HepG2 (cell line): ENCODE measurements at regions not wholly inside any gene's neighbourhood (a gene's known extent, or its start where the extent isn't known, plus 50 kb on each side); places are given as distances from the start of the nearest gene placed in this dataset.

Experiments used
- ATAC-seq: fragments of 200-7000 bp; cut with Tn5 transposase; 3 replicates; pipeline ENCODE4 v1.9.1; 2020; ENCODE audit warnings: mild to moderate bottlenecking, moderate library complexity
- BruUV-seq: library from RNA; stranded (reverse); fragments of 400-500 nt; replicated peaks from 2 replicates; lab custom pipeline; 2021; lab: Mats Ljungman, UMichigan
- CTCF ChIA-PET: fragments of 300-600 bp; formaldehyde crosslinking; extraction: SDS; loops from one replicate; lab custom pipeline; 2021; ENCODE audit warnings: low total read pairs, inconsistent platforms, low intra/inter-chr PET ratio; lab: Yijun Ruan, JAX
- POLR2A ChIA-PET: fragments of 350-600 bp; sonication (Branson Sonifier 250); formaldehyde crosslinking; loops from one replicate; lab custom pipeline; 2020; ENCODE audit warnings: antibody characterized with exemption, inconsistent platforms; lab: Yijun Ruan, JAX
- DNase-seq: peaks from one replicate; pipeline ENCODE4 v3.0.0-alpha.2; 2015; ENCODE audit warnings: low spot score
- FAIRE-seq: peaks from 3 replicates; lab custom pipeline; 2011; peaks lifted over from hg19 to GRCh38; lab: Jason Lieb, UNC
- H2AFZ ChIP-seq: one replicate; pipeline ENCODE4 v1.6.1; 2011; ENCODE audit warnings: low read length, inconsistent platforms
- H3K27ac ChIP-seq: fragments of 300-600 bp; 3 replicates; pipeline ENCODE4 v1.8.0; 2011; ENCODE audit warnings: mixed run types, mild to moderate bottlenecking, mixed read lengths, low read length, inconsistent platforms; ENCODE audit not compliant: insufficient read depth; ENCODE audit errors: extremely low read length
- H3K27me3 ChIP-seq, 2 experiments: fragments of 200-600 bp in 1 of 2; 2 replicates in 1 of 2; 3 replicates in 1 of 2; pipeline versions ENCODE4 v1.6.0 to v1.8.0; 2011; ENCODE audit warnings: low read length in 2 of 2, mild to moderate bottlenecking in 2 of 2, moderate library complexity in 2 of 2, inconsistent platforms in 1 of 2; ENCODE audit not compliant: insufficient read depth in 2 of 2, control insufficient read depth in 1 of 2
- H3K36me3 ChIP-seq, 2 experiments: fragments of 200-600 bp in 1 of 2; replicated peaks in 1 of 2; 2 replicates in 1 of 2; 3 replicates in 1 of 2; pipeline versions ENCODE4 v1.5.1 to v1.8.0; 2011; ENCODE audit warnings: low read length in 2 of 2, inconsistent platforms in 1 of 2; ENCODE audit not compliant: insufficient read depth in 2 of 2, control insufficient read depth in 1 of 2
- H3K4me1 ChIP-seq: 2 replicates; pipeline ENCODE4 v1.5.1; 2012; ENCODE audit warnings: low read length, inconsistent platforms; ENCODE audit not compliant: insufficient read depth
- H3K4me2 ChIP-seq: 2 replicates; pipeline ENCODE4 v1.6.0; 2011; ENCODE audit warnings: low read depth, low read length, inconsistent platforms
- H3K4me3 ChIP-seq, 3 experiments: fragments of 200-600 bp in 1 of 3; sonication (generic), shearing (Covaris generic) in 1 of 3; replicated peaks in 1 of 3; 2 replicates each; pipeline ENCODE4 v1.5.1; 2011 to 2016; ENCODE audit warnings: low read length in 3 of 3, inconsistent platforms in 2 of 3, low read depth in 2 of 3, mild to moderate bottlenecking in 2 of 3, control low read depth in 1 of 3, mixed read lengths in 1 of 3; ENCODE audit not compliant: insufficient read depth in 1 of 3
- H3K79me2 ChIP-seq: one replicate; pipeline ENCODE4 v1.6.1; 2011; ENCODE audit warnings: low read length, inconsistent platforms; ENCODE audit not compliant: insufficient read depth
- H3K9ac ChIP-seq: 2 replicates; pipeline ENCODE4 v1.6.0; 2011; ENCODE audit warnings: mild to moderate bottlenecking, low read depth, low read length, inconsistent platforms; ENCODE audit not compliant: insufficient read depth
- H3K9me3 ChIP-seq: 2 replicates; pipeline ENCODE4 v1.5.1; 2012; ENCODE audit warnings: mild to moderate bottlenecking, low read length
- H4K20me1 ChIP-seq: 2 replicates; pipeline ENCODE4 v1.6.0; 2011; ENCODE audit warnings: inconsistent platforms, mild to moderate bottlenecking, low read length, moderate library complexity; ENCODE audit not compliant: insufficient read depth
- ATM ChIP-seq: fragments of 450-650 bp; IDR thresholded peaks from 2 replicates; pipeline ENCODE4 v1.7.1; 2017; ENCODE audit warnings: mild to moderate bottlenecking, borderline replicate concordance
- WGBS: methylation state at CpG from one replicate; pipeline ENCODE4 v1.1.6; 2017; ENCODE audit warnings: low lambda C conversion rate; 5-methylcytosine and 5-hydroxymethylcytosine counted together
- in situ Hi-C: cut with HindIII; loops from 2 replicates; pipeline ENCODE4 v1.10.0; 2017; ENCODE audit warnings: low pct_unique_long_range_greater_than_20kb; ENCODE audit not compliant: extremely low pct_ligation_motif_present
- intact Hi-C: fragments of 100-400 bp; cut with micrococcal nuclease; formaldehyde crosslinking; loops from one replicate; pipeline ENCODE4 v1.10.0; 2022; ENCODE audit not compliant: unreplicated experiment
- TF ChIP-seq, protein P1 (sequence below): sonication (generic); formaldehyde crosslinking; IDR thresholded peaks from one replicate; pipeline ENCODE4 v1.5.1; 2020; ENCODE audit warnings: mild to moderate bottlenecking, missing genetic modification reagents; ENCODE audit errors: not compliant biosample characterization

DNA sequence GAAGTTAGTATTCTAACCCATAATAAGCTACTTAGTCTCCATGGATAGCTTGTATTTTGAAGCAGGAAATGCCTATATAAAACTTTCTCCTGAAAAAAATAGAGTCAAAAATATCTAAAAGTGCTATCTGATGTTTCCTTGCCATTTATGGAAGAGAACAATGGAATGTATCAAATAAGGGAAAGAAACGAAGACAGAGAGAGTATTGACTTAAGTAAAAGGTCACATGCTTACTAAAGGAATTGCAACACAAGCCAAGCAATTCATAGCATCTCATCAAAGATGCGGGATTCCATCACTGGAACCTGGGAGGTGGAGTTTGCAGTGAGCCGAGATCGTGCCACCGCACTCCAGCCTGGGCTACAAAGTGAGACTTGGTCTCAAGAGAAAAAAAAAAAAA is 112.9 kb upstream of the DTNBP1 start:
- in situ Hi-C loops: no loop called here
- intact Hi-C loops: no loop called here
- CTCF ChIA-PET: no interaction called here
- Histone ChIP-seq H4K20me1 (no peaks in the 10 kb centered on the region), H3K4me2 (no peak overlapping the region), H3K27me3 (peaks cover 0 to 10% of the 10 kb centered on the region in 2 experiments; a peak in 2 of 5 replicates), H3K36me3 (no peaks in the 10 kb centered on the region), H3K4me1 (no peaks in the 10 kb centered on the region), H2AFZ (no peak overlapping the region), H3K27ac (no peak overlapping the region), H3K9me3 (no peaks in the 10 kb centered on the region), H3K79me2 (no peaks in the 10 kb centered on the region), H3K9ac (no peak overlapping the region), H3K4me3 (no peak overlapping the region)
- WGBS: 54% methylated on average over 5 of the region's 5 CpGs
- ATAC-seq (no peak), FAIRE-seq (no peak), DNase-seq (no peak)
- TF ChIP-seq, protein P1, sequence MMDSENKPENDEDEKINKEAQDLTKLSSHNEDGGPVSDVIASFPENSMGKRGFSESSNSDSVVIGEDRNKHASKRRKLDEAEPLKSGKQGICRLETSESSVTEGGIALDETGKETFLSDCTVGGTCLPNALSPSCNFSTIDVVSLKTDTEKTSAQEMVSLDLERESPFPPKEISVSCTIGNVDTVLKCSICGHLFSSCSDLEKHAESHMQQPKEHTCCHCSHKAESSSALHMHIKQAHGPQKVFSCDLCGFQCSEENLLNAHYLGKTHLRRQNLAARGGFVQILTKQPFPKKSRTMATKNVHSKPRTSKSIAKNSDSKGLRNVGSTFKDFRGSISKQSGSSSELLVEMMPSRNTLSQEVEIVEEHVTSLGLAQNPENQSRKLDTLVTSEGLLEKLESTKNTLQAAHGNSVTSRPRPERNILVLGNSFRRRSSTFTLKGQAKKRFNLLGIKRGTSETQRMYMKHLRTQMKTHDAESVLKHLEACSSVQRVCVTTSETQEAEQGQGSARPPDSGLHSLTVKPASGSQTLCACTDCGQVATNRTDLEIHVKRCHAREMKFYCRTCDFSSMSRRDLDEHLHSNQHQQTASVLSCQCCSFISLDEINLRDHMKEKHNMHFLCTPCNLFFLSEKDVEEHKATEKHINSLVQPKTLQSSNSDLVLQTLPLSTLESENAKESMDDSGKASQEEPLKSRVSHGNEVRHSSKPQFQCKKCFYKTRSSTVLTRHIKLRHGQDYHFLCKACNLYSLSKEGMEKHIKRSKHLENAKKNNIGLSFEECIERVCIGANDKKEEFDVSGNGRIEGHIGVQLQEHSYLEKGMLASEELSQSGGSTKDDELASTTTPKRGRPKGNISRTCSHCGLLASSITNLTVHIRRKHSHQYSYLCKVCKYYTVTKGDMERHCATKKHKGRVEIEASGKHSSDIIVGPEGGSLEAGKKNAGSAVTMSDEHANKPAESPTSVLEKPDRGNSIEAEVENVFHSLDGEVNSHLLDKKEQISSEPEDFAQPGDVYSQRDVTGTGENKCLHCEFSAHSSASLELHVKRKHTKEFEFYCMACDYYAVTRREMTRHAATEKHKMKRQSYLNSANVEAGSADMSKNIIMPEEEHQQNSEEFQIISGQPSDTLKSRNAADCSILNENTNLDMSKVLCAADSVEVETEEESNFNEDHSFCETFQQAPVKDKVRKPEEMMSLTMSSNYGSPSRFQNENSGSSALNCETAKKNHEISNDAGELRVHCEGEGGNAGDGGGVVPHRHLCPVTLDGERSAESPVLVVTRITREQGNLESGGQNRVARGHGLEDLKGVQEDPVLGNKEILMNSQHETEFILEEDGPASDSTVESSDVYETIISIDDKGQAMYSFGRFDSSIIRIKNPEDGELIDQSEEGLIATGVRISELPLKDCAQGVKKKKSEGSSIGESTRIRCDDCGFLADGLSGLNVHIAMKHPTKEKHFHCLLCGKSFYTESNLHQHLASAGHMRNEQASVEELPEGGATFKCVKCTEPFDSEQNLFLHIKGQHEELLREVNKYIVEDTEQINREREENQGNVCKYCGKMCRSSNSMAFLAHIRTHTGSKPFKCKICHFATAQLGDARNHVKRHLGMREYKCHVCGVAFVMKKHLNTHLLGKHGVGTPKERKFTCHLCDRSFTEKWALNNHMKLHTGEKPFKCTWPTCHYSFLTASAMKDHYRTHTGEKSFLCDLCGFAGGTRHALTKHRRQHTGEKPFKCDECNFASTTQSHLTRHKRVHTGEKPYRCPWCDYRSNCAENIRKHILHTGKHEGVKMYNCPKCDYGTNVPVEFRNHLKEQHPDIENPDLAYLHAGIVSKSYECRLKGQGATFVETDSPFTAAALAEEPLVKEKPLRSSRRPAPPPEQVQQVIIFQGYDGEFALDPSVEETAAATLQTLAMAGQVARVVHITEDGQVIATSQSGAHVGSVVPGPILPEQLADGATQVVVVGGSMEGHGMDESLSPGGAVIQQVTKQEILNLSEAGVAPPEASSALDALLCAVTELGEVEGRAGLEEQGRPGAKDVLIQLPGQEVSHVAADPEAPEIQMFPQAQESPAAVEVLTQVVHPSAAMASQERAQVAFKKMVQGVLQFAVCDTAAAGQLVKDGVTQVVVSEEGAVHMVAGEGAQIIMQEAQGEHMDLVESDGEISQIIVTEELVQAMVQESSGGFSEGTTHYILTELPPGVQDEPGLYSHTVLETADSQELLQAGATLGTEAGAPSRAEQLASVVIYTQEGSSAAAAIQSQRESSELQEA (CRISPR knock-in tag): no peak
- no peak for TF ChIP-seq ATM
- POLR2A ChIA-PET: no interaction called here
- BruUV-seq: no TSS peak
